ENCODE measurements at regions not wholly inside any gene's neighbourhood (a gene's known extent, or its start where the extent isn't known, plus 50 kb on each side); places are given as distances from the start of the nearest gene placed in this dataset.

GRCh38 chr5:56412601-56413379 is 179.7 kb upstream of the ANKRD55 start:
- TF ChIP-seq, protein P1, sequence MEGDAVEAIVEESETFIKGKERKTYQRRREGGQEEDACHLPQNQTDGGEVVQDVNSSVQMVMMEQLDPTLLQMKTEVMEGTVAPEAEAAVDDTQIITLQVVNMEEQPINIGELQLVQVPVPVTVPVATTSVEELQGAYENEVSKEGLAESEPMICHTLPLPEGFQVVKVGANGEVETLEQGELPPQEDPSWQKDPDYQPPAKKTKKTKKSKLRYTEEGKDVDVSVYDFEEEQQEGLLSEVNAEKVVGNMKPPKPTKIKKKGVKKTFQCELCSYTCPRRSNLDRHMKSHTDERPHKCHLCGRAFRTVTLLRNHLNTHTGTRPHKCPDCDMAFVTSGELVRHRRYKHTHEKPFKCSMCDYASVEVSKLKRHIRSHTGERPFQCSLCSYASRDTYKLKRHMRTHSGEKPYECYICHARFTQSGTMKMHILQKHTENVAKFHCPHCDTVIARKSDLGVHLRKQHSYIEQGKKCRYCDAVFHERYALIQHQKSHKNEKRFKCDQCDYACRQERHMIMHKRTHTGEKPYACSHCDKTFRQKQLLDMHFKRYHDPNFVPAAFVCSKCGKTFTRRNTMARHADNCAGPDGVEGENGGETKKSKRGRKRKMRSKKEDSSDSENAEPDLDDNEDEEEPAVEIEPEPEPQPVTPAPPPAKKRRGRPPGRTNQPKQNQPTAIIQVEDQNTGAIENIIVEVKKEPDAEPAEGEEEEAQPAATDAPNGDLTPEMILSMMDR (IDR thresholded peaks at IDR 0.05; ENCODE audit: borderline replicate concordance, control extremely low read depth, extremely low read depth, insufficient read depth, missing control alignments), result no peak
- DNase-seq (ENCODE audit: low spot score), result peak; percentile 67
- in situ Hi-C loops (cut with MboI; ENCODE audit: low sequenced_read_pairs, unreplicated experiment), result loop anchor here (10.0 kb wide), 1 partner anchor 412 kb away; no protein-coding TSS in a partner anchor

DNA sequence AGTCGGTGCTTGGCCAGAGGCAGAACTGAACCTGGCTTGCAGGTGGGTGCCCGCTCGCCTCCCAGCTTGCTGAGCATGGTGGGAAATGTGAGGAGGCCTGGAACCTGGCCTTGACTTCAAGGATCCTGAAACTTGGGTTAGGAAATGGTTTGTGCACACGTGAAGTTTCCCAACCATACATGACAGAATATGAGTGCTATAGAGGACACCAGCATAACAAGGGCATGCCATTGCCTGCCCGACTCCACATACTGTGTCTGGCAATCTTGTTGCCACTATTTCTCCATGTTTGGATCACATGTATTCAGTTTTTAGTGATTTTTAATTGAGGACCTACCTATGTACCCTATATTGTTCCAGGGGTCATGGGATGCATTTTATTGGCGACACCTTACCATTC is 177.6 kb upstream of the ANKRD55 start:
- in situ Hi-C loops (cut with MboI; ENCODE audit: low sequenced_read_pairs, unreplicated experiment), result loop anchor here (10.0 kb wide), 1 partner anchor 414 kb away; no protein-coding TSS in a partner anchor
- TF ChIP-seq, protein P1 (IDR thresholded peaks at IDR 0.05; ENCODE audit: borderline replicate concordance, control extremely low read depth, extremely low read depth, insufficient read depth, missing control alignments), result no peak
- DNase-seq (ENCODE audit: low spot score), result no peak

- TF ChIP-seq, protein P1 (IDR thresholded peaks at IDR 0.05; ENCODE audit: borderline replicate concordance, control extremely low read depth, extremely low read depth, insufficient read depth, missing control alignments), result no peak
- in situ Hi-C loops (cut with MboI; ENCODE audit: low sequenced_read_pairs, unreplicated experiment), result loop anchor here (10.0 kb wide), 1 partner anchor 415 kb away; no protein-coding TSS in a partner anchor
- no peak for DNase-seq (ENCODE audit: low spot score)
Measured at GRCh38 chr5:56409331-56410190, 176.4 kb upstream of the ANKRD55 start.

GRCh38 chr5:56406838-56407237 is 173.7 kb upstream of the ANKRD55 start:
- TF ChIP-seq, protein P1 (IDR thresholded peaks at IDR 0.05; ENCODE audit: borderline replicate concordance, control extremely low read depth, extremely low read depth, insufficient read depth, missing control alignments), result no peak
- in situ Hi-C loops (cut with MboI; ENCODE audit: low sequenced_read_pairs, unreplicated experiment), result no loop called here
- no peak for DNase-seq (ENCODE audit: low spot score)

GRCh38 chr5:56406221-56406620 is 173.1 kb upstream of the ANKRD55 start:
- DNase-seq (ENCODE audit: low spot score), result no peak
- in situ Hi-C loops (cut with MboI; ENCODE audit: low sequenced_read_pairs, unreplicated experiment), result no loop called here
- TF ChIP-seq, protein P1 (IDR thresholded peaks at IDR 0.05; ENCODE audit: borderline replicate concordance, control extremely low read depth, extremely low read depth, insufficient read depth, missing control alignments), result no peak

GRCh38 chr5:56405116-56405908 is 172.2 kb upstream of the ANKRD55 start:
- TF ChIP-seq, protein P1 (IDR thresholded peaks at IDR 0.05; ENCODE audit: borderline replicate concordance, control extremely low read depth, extremely low read depth, insufficient read depth, missing control alignments), result no peak
- in situ Hi-C loops (cut with MboI; ENCODE audit: low sequenced_read_pairs, unreplicated experiment), result no loop called here
- no peak for DNase-seq (ENCODE audit: low spot score)

Measured in GM13976 (cell line).